ENCODE measurements at regions not wholly inside any gene's neighbourhood (a gene's known extent, or its start where the extent isn't known, plus 50 kb on each side); places are given as distances from the start of the nearest gene placed in this dataset.

DNA sequence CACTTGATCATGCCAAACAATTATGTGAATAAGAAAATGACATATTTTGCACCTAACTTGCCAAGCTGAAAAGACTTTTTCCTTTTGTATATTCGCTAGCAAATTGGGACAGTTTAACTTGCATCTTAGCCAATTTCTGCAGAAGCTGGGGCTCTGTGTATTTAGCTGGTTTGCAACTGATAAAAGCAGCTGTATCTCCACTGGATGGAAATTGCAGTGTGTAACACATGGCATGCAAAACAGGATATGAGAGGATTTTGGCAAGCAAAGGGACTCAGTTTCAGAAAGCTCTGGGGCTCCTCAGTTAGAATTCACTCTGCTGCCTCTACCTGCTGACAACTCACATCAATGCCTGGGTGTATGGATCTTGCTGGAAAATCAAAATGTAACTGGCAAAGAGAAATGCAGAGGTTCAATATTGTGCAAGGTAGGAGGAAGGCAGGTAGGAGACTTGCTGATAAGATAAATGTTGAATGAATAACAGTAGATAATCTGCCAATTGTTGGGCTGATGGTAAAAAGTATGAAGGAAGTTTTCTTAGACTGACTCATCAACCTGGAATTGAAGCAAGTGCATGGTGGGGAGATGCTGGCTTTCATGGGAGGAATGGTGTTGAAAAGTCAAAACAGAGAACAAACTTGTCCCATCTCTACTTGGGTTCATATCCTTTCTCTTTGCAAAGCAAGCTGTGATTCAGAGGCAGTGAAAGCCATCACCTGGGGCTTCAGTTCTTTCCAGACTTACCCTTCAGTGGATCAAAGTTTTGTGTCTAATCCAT, 546.9 kb upstream of the AMELY start:
- no peak for DNase-seq
- Histone ChIP-seq H3K27me3 (no peaks in the 10 kb centered on the region), H3K9me3 (no peaks in the 10 kb centered on the region), H3K4me1 (no peaks in the 10 kb centered on the region), H3K36me3 (no peaks in the 10 kb centered on the region), H3K27ac (no peak overlapping the region), H3K4me3 (no peak overlapping the region)
- intact Hi-C loops (cut with DNase I), result no loop called here
- TF ChIP-seq, protein P1, sequence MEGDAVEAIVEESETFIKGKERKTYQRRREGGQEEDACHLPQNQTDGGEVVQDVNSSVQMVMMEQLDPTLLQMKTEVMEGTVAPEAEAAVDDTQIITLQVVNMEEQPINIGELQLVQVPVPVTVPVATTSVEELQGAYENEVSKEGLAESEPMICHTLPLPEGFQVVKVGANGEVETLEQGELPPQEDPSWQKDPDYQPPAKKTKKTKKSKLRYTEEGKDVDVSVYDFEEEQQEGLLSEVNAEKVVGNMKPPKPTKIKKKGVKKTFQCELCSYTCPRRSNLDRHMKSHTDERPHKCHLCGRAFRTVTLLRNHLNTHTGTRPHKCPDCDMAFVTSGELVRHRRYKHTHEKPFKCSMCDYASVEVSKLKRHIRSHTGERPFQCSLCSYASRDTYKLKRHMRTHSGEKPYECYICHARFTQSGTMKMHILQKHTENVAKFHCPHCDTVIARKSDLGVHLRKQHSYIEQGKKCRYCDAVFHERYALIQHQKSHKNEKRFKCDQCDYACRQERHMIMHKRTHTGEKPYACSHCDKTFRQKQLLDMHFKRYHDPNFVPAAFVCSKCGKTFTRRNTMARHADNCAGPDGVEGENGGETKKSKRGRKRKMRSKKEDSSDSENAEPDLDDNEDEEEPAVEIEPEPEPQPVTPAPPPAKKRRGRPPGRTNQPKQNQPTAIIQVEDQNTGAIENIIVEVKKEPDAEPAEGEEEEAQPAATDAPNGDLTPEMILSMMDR (IDR thresholded peaks at IDR 0.05), result no peak
- ATAC-seq, result no peak

DNA sequence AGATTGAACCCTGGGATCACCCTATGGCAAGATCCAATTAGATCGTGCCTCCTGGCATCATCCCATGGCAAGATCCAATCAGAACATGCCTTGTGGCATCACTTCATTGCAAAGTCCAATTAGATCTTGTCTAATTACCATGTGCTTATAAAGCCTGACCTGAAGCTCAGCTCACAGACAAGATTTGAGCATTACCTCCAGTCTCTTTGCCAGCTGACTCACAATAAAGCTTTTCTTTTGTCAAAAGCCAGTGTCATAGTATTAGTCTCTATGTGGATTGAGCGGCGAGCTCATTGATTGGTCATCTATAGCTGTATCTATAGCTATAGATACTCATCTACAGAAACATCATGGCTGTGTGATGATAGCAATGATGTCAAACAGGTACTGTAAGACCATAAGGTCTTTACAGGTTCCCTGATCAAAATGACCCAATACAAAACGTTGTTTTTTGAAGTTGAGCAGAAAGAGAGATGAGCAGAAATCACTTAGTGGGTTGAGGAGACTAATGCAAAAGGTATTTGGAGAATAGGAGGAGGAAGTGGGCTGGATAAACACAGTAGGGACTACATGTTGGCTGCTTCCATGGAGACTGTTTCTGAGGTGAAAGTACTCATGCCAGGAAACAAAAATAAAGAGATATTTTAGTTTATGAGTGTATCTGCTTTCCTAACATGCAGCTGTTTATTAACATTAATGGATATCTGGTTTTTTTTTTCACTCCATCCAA, 545.9 kb upstream of the AMELY start:
- ATAC-seq (no peak), DNase-seq (no peak)
- no peaks in the 10 kb centered on the region for H3K27me3 ChIP-seq
- no peak overlapping the region for H3K27ac ChIP-seq
- H3K9me3 ChIP-seq, result no peaks in the 10 kb centered on the region
- no peak overlapping the region for H3K4me3 ChIP-seq
- H3K4me1 ChIP-seq, result no peaks in the 10 kb centered on the region
- TF ChIP-seq, protein P1 (IDR thresholded peaks at IDR 0.05), result no peak
- H3K36me3 ChIP-seq, result no peaks in the 10 kb centered on the region
- intact Hi-C loops (cut with DNase I), result no loop called here

DNA sequence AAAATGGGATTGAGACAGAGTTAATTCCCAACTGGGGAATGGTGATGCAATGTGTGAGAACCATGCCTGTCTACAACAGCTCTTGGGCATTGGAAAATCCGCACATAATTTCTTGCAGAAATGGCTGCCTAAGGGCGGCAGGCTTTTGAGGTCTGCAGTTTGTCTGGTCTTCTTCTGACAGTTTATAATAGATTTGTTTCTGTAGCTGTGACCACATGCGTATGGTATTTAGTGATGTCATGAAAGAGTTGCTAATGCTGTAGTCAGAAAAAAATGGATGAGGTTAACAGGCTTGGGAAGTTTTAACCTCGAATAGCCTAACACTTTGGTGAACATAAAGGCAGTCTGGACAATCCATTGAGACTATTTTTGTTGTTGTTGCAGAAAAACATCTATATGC, 544.1 kb upstream of the AMELY start:
- DNase-seq (no peak), ATAC-seq (no peak)
- Histone ChIP-seq H3K36me3 (no peaks in the 10 kb centered on the region), H3K27me3 (no peaks in the 10 kb centered on the region), H3K4me3 (no peak overlapping the region), H3K4me1 (no peaks in the 10 kb centered on the region), H3K9me3 (no peaks in the 10 kb centered on the region), H3K27ac (no peak overlapping the region)
- intact Hi-C loops (cut with DNase I), result no loop called here
- TF ChIP-seq, protein P1 (IDR thresholded peaks at IDR 0.05), result no peak

DNA sequence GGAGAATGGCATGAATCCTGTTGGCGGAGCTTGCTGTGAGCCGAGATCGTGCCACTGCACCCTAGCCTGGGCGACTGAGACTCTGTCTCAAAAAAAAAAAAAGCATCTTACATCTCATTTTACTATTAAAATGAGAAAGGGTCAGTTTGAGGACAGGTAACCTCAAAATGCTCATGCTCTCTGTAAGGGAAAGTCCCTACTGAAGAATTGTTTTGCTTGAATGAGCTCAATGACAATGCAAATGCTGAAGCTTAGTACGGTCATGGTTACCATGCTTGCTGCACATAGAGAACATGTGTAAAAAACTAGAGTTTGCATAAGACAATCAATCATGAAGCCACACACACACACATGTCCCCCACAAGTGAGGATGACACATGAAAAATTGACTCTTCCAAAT, 541.8 kb upstream of the AMELY start:
- TF ChIP-seq, protein P1 (IDR thresholded peaks at IDR 0.05), result no peak
- intact Hi-C loops (cut with DNase I), result no loop called here
- H3K36me3 ChIP-seq, result no peaks in the 10 kb centered on the region
- no peaks in the 10 kb centered on the region for H3K9me3 ChIP-seq
- DNase-seq (no peak), ATAC-seq (no peak)
- H3K4me1 ChIP-seq, result no peaks in the 10 kb centered on the region
- no peak overlapping the region for H3K4me3 ChIP-seq
- H3K27ac ChIP-seq, result no peak overlapping the region
- H3K27me3 ChIP-seq, result no peaks in the 10 kb centered on the region

DNA sequence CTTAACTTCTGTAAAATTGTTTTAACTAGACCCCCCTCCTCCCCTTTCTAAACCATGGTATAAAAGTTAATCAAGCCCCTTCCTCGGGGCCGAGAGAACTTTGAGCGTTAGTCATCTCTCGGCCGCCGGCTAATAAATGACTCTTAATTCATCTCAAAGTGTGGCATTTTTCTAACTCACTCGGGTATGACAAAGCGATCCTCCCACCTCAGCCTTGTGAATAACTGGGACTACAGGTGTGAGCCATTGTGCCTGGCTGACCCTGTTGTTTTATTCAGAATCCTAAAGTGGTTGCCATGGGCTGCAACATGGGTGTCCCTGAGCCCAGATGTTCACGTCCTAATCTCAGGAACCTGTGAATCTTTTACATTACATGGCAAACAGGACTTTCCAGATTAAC, 540.7 kb upstream of the AMELY start:
- no peak for ATAC-seq
- intact Hi-C loops (cut with DNase I), result no loop called here
- TF ChIP-seq, protein P1 (IDR thresholded peaks at IDR 0.05), result no peak

More for the DNA sequence above, 540.7 kb upstream of the AMELY start:
- Histone ChIP-seq H3K4me1 (no peaks in the 10 kb centered on the region), H3K27me3 (no peaks in the 10 kb centered on the region), H3K36me3 (no peaks in the 10 kb centered on the region), H3K9me3 (no peaks in the 10 kb centered on the region), H3K27ac (no peak overlapping the region), H3K4me3 (no peak overlapping the region)
- DNase-seq, result no peak
